Endothelial cell of umbilical vein (primary cell): ENCODE measurements at regions not wholly inside any gene's neighbourhood (a gene's known extent, or its start where the extent isn't known, plus 50 kb on each side); places are given as distances from the start of the nearest gene placed in this dataset.

Experiments
- EZH2 ChIP-seq: IDR thresholded peaks from 2 replicates; pipeline ENCODE4 v1.6.1; 2012; ENCODE audit warnings: borderline replicate concordance, low read depth, mild to moderate bottlenecking, moderate library complexity, low read length, inconsistent platforms; ENCODE audit not compliant: severe bottlenecking
- GATA2 ChIP-seq: IDR thresholded peaks from 2 replicates; pipeline ENCODE4 v1.7.0; 2011; ENCODE audit warnings: low read depth, mild to moderate bottlenecking, moderate library complexity, mixed read lengths, low read length; ENCODE audit not compliant: insufficient read length, insufficient read depth
- MYC ChIP-seq: IDR thresholded peaks from one replicate; pipeline ENCODE4 v1.6.1; 2011; ENCODE audit warnings: mild to moderate bottlenecking, low read depth, low read length
- POLR2A ChIP-seq: IDR thresholded peaks from 2 replicates; pipeline ENCODE4 v1.6.1; 2012; ENCODE audit warnings: low read depth, mild to moderate bottlenecking, control low read depth, low read length
- POLR2AphosphoS5 ChIP-seq: IDR thresholded peaks from 2 replicates; pipeline ENCODE4 v1.6.1; 2012; ENCODE audit warnings: low read depth, mild to moderate bottlenecking, control low read depth, low read length, moderate library complexity; ENCODE audit not compliant: insufficient read depth
- TF ChIP-seq, protein P1 (sequence below), 2 donors: IDR thresholded peaks; 1 replicate in 1 of 2; 2 replicates in 1 of 2; pipeline ENCODE4 v1.5.1; 2011; ENCODE audit warnings: low read length in 2 of 2, mild to moderate bottlenecking in 2 of 2, moderate library complexity in 2 of 2, control low read depth in 1 of 2, inconsistent platforms in 1 of 2, low read depth in 1 of 2; ENCODE audit not compliant: insufficient read depth in 1 of 2; ENCODE audit errors: extremely low read depth in 1 of 2

DNA sequence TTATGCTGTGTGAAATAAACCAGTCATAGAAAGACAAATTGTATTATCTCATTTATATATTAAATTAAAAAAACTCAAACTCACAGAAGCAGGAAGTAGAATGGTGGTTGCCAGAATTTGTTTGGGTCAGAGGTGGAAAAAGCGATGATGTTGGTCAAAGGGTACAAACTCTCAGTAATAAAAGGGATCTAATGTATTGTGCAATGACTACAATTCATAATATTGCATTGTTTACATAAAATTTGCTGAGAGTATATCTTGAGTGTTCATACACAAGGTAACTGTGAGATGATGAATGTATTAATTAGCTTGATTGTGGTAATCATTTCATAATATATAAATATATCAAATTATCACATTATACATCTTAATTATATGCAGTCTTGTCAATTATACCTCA lies 56.7 kb downstream of the FOXG1 start:
- TF ChIP-seq, protein P1, sequence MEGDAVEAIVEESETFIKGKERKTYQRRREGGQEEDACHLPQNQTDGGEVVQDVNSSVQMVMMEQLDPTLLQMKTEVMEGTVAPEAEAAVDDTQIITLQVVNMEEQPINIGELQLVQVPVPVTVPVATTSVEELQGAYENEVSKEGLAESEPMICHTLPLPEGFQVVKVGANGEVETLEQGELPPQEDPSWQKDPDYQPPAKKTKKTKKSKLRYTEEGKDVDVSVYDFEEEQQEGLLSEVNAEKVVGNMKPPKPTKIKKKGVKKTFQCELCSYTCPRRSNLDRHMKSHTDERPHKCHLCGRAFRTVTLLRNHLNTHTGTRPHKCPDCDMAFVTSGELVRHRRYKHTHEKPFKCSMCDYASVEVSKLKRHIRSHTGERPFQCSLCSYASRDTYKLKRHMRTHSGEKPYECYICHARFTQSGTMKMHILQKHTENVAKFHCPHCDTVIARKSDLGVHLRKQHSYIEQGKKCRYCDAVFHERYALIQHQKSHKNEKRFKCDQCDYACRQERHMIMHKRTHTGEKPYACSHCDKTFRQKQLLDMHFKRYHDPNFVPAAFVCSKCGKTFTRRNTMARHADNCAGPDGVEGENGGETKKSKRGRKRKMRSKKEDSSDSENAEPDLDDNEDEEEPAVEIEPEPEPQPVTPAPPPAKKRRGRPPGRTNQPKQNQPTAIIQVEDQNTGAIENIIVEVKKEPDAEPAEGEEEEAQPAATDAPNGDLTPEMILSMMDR (IDR thresholded peaks at IDR 0.05; ENCODE audit: extremely low read depth in 1 of 2, insufficient read depth in 1 of 2, low read depth in 1 of 2, low read length in 2 of 2), result no peak
- TF ChIP-seq POLR2A, result no peak
- no peak for TF ChIP-seq POLR2AphosphoS5
- TF ChIP-seq EZH2, result no peak
- no peak for TF ChIP-seq MYC
- TF ChIP-seq GATA2, result no peak
